ENCODE measurements at regions not wholly inside any gene's neighbourhood (a gene's known extent, or its start where the extent isn't known, plus 50 kb on each side); places are given as distances from the start of the nearest gene placed in this dataset.
"Not testable (repeated sequence)": the region's sequence is repeated elsewhere in the genome, so short reads cannot be mapped to it uniquely, and the experiment has no call there.

- DNase-seq, result no peak
These were observed 172.5 kb upstream of the FERMT1 start for GRCh38 chr20:6295127-6295866.

- DNase-seq, result no peak
These were observed 164.6 kb upstream of the FERMT1 start for GRCh38 chr20:6287471-6287870.

DNA sequence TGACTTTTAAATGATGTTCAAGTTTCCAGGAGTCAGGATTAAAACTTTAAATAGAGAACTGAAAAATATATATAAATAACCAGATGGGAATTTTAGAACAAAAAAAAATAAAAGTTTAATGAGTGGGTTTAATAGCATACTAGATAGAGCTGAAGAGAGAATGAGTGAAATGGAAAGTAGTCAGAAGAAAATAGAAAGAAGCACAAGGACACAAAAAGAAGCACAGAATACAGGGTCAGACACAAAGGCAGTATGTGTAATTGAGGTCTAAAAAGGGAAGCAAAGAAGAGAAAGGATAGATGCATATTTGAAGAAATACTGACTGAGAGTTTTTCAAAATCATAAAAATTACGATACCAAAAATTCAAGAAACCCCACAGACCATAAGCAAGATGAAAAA, 159.8 kb upstream of the FERMT1 start:
- DNase-seq, result no peak

DNA sequence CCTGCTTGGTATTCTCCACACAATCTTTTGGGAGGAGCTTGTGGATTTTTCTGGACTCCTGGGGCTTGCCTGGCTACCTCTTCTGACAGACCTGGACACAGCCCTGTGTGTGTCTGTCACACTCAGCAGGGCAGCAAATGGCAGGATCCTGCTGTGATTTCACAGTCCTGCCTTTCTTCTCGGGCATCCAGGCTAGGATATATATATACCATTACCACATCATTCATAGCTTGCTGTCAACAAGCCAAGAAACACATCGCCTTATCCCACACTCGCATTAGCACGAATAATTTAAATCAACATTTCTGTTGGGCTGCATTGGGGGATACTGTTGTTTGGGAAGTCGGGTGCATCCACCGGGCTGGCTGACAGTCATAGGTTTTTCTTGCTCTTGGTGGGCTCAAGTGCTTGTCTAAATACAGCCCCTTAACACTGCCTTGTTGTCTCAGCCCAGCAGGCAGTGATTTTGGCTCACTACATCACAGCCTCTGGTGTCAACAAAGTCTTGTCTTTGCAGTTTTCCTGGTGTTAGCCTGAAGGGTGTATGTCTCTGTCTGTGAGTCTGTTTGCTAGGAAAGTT, 154.9 kb upstream of the FERMT1 start:
- no peak for DNase-seq

- not testable (repeated sequence) for DNase-seq
These were observed 147.6 kb upstream of the FERMT1 start for GRCh38 chr20:6270404-6270803.

- no peak for DNase-seq
These were observed 146.5 kb upstream of the FERMT1 start for GRCh38 chr20:6269168-6269873.

GRCh38 chr20:6265204-6265904, 142.5 kb upstream of the FERMT1 start:
- no peak for DNase-seq

GRCh38 chr20:6253396-6253795, 130.6 kb upstream of the FERMT1 start:
- DNase-seq, result no peak

DNA sequence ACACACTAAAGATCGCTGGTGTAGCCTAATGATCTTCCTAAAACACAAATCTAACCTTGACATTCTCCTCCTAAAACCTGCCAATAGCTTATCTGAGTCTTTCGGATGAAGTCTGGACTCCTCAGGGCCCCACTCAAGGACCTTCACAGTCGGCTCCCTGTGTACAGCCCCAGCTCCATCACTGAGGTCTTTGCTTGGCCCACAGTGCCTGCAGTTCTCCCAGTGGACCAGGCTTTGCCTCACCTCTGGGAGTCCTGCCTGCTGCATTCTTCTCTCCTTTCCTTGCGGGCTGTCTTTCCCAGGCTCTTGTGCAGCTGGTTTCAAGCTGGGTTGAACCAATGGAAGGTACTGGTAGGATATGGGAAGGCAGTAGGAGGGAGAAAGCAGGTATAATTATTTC, 122.6 kb upstream of the FERMT1 start:
- no peak for DNase-seq

DNA sequence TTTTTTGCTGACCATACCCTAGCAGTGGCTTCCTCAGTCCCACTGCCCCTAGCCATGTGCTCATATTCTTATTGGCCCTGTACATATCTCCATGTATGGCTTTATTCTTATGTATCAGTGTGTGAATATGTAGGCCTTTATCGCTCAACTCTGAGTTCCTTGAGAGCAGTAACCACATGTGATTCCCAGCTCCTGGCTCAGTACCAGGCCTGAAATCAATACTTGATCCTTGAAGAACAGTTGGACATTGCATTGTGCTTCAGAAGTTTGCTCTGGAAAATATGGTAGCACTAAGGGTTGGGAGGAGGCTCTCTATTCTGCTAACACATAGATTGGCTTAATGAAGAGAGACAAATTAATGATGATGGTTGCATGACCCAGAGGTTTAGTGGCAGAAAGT, 118.8 kb upstream of the FERMT1 start:
- DNase-seq, result no peak

DNA sequence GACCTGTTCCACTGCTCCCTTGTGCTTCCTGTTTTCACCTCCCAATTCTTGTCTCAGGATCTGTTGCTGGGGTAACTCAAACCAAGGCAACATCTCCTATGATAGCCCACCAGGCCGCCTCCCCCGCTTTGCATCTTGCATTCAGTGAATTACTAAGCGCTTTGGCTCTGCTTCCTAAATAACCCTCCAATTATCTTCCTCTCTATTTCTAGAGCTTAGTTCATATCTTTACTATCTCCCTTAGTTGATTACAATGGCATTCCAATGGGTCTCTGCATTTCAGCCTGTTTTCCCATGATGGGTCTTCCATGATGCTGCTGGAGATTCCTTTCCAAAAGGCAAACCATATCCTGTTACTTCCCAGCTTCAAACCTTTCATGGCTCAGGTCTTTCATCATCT, 117.2 kb upstream of the FERMT1 start:
- no peak for DNase-seq

- no peak for DNase-seq
These were observed 115.6 kb upstream of the FERMT1 start for GRCh38 chr20:6238421-6238820.

- no peak for DNase-seq
These were observed 112.7 kb upstream of the FERMT1 start for GRCh38 chr20:6235510-6235909.

- no peak for DNase-seq
These were observed 109.6 kb upstream of the FERMT1 start for GRCh38 chr20:6232436-6232835.

DNA sequence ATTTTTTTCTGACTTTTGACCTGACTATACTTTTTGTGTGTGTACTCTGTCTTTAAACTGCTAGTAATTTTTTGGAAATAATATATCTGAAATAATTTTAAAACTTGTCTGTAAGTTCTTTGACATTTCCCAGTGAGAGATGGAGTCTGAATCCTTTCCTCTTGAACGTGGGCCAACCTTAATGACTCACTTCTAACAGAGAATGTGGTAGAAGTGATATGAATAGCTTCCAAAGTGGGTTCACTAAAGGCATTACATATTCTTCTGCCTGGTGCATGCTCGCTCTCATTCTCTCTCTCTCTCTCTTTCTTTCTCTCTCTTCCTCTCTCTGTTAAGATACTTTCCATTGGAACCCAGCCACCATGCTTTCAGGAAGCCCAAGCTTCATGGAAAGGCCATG, 108.7 kb upstream of the FERMT1 start:
- DNase-seq, result no peak

DNA sequence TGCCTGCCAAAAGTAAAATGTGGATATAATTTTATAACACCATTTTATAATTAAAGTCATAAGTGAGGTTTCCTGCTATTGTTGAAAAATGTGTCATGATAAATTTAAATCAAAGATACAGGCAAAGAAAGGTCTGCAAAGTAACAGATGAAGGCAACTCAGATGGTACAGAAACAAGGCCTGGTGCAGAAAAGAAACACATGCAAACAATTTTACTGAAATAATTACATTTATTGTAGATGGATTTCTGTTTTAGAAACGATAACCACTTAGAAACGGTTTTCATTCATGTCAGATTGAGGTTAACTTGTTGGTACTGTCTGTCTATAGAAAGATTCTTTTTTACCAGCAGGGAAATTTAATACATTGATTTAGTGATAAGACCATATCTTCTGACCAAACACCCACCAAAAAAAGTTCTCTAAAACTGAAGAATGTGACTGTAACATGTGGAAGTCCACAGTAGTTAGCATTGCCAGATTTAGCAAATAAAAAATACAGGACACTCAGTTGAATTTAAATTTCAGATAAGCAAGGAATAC, 105.5 kb upstream of the FERMT1 start:
- DNase-seq, result no peak

DNA sequence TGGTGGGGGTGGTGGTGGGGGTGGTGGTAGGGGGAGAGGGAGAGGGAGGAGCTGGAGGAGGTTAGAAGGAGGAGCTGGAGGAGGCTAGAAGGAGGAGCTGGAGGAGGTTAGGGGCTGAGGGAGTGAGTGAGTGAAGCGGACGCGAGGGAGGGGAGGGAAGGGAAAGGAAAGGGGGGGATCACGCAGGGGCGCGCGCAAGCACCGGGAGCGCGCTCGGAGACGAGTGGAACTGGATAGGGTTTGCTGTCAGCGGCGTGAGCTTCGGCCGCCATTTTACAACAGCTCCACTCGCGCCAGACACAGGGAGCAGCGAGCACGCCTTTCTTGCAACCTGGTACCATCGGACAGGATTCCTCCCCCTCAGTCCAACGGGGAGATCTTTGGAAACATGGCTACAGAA, 90.5 kb upstream of the FERMT1 start:
- DNase-seq, result no peak

GRCh38 chr20:6212903-6213302, 90.1 kb upstream of the FERMT1 start:
- DNase-seq, result no peak

GRCh38 chr20:6209093-6209492, 86.3 kb upstream of the FERMT1 start:
- DNase-seq, result no peak

DNA sequence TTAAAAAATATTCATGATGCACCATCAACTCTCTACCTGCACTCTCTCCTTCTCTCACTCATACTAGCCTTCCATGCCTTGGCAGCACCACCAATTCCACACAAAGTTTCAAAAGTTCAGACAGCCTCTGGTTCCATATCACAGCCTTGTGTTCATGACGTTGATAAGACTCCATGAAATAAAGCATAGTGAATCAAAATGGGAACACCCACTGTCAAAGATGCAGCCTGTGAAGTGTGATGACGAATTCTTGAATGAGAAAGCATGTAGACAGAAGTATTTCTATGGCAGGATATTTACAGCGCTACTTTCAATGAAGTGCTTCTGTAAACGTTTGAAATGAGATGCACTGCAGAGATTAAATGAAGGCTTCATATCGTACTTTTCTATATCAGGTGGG, 77.3 kb upstream of the FERMT1 start:
- DNase-seq, result no peak

GRCh38 chr20:6185268-6185667, 62.4 kb upstream of the FERMT1 start:
- DNase-seq, result no peak

- no peak for DNase-seq
These were observed 61.3 kb upstream of the FERMT1 start for GRCh38 chr20:6184086-6184485.

- no peak for DNase-seq
These were observed 57.7 kb upstream of the FERMT1 start for GRCh38 chr20:6180531-6180930.

Data from DMS79 treated with DMSO at 0.1 percent for 48 hours (cell line).